ENCODE measurements at regions not wholly inside any gene's neighbourhood (a gene's known extent, or its start where the extent isn't known, plus 50 kb on each side); places are given as distances from the start of the nearest gene placed in this dataset.

DNA sequence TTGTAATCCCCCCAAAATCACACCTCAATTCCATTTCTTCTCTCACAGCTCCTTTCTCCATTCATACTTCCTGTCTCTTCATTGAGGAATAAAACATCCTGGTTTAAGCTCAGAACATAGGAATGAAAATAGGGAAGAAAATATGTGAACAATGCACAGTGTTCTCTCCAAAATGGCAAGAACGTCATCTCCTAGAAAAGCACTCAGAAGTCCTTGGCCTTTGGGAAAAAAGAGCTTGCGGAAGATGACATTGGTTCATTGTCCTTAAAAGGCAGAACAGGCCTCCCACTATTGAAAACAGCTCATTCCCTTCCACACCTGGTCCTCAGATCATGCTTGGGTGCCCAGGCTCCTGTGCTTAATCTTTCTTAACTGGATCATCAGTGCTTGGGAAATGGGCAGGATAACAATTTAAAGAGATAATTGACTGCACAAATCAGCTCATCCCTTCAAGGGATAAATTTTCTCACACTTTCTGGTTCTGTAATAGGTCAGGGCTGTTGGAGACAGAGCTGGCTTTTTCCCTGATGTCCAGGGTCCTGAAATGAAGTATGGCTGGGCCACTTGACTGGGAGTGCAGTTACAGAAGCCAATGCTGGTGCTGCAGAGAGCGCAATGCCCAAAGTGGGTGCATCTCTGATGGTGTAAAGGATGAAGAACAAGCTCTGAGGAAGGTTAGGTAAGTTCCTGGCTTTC, 69.2 kb downstream of the MARCHF4 start:
- Histone ChIP-seq H3K9ac (ENCODE audit: low read depth, low read length) (no peak overlapping the region), H3K27ac (ENCODE audit: low read length) (no peak overlapping the region), H3K4me3 (ENCODE audit: low read length) (no peak overlapping the region), H3K4me1 (ENCODE audit: insufficient read depth, low read length) (peaks cover 13% of the 10 kb centered on the region; the same call in 1 of the 2 replicates), H3K9me3 (ENCODE audit: insufficient read depth, low read depth, low read length) (no peaks in the 10 kb centered on the region), H3K27me3 (ENCODE audit: insufficient read depth, low read length) (no peaks in the 10 kb centered on the region), H3K36me3 (ENCODE audit: insufficient read depth, low read depth, low read length) (no peaks in the 10 kb centered on the region)

DNA sequence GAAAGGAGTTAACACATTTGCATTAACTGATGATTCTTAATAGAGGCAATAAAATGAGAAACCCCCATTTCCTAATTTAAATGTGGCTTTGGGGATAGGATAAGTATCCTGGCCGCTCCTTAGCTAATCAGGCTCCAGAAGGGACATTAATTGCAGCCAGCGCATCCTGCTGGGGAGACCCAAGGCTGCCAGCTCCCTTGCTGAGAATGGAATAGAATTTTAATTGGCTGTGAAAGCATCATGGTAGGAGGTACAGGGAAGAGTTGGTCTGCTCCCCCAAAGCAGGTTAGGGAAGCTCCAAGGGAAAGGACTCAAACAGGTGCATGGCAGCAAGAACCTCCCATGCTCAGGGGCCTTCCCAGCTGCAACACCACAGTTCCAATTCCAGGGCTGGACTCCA, 71.4 kb downstream of the MARCHF4 start:
- Histone ChIP-seq H3K4me3 (ENCODE audit: low read length) (no peak overlapping the region), H3K27me3 (ENCODE audit: insufficient read depth, low read length) (no peaks in the 10 kb centered on the region), H3K9me3 (ENCODE audit: insufficient read depth, low read depth, low read length) (no peaks in the 10 kb centered on the region), H3K9ac (ENCODE audit: low read depth, low read length) (no peak overlapping the region), H3K4me1 (ENCODE audit: insufficient read depth, low read length) (peaks cover 8% of the 10 kb centered on the region; the same call in 1 of the 2 replicates), H3K36me3 (ENCODE audit: insufficient read depth, low read depth, low read length) (no peaks in the 10 kb centered on the region), H3K27ac (ENCODE audit: low read length) (no peak overlapping the region)

DNA sequence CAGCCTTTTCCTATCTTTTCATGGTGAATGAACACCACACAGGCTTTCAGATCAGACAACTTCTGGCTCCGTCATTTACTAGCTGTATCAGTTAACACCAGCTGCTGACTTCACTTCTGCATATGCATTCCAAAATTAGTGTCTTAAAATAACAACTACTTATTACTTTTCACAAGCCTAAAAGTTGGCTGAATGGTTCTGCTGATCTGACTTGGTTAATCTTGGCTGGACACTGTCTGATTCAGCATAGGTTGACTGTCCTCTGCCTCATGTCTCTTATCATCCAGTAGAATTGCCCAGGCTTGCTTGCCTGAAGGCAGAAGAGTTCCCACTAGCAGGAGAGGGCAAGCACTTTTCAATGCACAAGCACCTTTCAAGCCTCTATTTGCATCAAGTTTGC, 72.7 kb downstream of the MARCHF4 start:
- H3K27ac ChIP-seq (ENCODE audit: low read length) = no peak overlapping the region

DNA sequence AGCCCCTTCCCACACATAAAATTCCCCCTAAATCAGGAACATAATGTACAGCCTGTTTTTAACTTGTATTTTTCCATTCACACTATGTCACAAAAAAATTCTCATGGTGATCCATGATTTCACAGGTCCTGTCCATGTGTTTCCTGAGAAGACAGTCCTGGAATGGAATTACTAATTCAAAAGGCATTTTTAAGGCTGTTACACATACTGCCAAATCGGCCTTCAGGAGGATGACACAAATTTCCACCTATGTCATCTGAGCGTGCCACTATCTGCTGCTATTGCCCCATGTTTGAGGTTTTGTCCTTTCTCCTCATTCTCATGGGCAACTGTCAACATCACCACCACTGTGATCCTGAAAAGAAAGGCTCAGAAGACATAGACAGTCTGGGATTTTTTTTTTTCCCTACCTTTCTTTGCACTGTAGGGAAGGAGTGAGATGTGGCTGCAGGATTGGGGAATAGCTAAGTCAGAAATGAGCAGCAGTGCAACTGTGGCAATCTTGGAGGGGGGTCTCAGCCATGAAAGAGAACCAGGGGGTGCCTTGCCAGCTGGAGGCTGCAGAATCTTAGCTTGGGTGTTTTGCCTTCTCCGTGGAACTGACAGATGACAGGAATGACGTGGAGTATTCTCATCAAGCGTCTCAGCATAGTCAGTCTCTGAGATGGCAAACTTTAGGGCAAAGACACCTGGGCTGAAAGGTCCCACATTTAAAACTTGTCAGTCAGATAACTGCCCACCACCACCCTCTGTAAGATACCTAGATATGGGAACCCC, 73.4 kb downstream of the MARCHF4 start:
- no peak overlapping the region for H3K9ac ChIP-seq (ENCODE audit: low read depth, low read length)
- no peaks in the 10 kb centered on the region for H3K36me3 ChIP-seq (ENCODE audit: insufficient read depth, low read depth, low read length)
- no peaks in the 10 kb centered on the region for H3K27me3 ChIP-seq (ENCODE audit: insufficient read depth, low read length)
- no peak overlapping the region for H3K4me3 ChIP-seq (ENCODE audit: low read length)
- H3K4me1 ChIP-seq (ENCODE audit: insufficient read depth, low read length) = peaks cover 8% of the 10 kb centered on the region; the same call in 1 of the 2 replicates
- H3K9me3 ChIP-seq (ENCODE audit: insufficient read depth, low read depth, low read length) = no peaks in the 10 kb centered on the region
- H3K27ac ChIP-seq (ENCODE audit: low read length) = no peak overlapping the region

More for the DNA sequence above, 72.7 kb downstream of the MARCHF4 start:
- Histone ChIP-seq H3K4me3 (ENCODE audit: low read length) (no peak overlapping the region), H3K9me3 (ENCODE audit: insufficient read depth, low read depth, low read length) (no peaks in the 10 kb centered on the region), H3K27me3 (ENCODE audit: insufficient read depth, low read length) (no peaks in the 10 kb centered on the region), H3K36me3 (ENCODE audit: insufficient read depth, low read depth, low read length) (no peaks in the 10 kb centered on the region), H3K4me1 (ENCODE audit: insufficient read depth, low read length) (peaks cover 8% of the 10 kb centered on the region; the same call in 1 of the 2 replicates), H3K9ac (ENCODE audit: low read depth, low read length) (no peak overlapping the region)

DNA sequence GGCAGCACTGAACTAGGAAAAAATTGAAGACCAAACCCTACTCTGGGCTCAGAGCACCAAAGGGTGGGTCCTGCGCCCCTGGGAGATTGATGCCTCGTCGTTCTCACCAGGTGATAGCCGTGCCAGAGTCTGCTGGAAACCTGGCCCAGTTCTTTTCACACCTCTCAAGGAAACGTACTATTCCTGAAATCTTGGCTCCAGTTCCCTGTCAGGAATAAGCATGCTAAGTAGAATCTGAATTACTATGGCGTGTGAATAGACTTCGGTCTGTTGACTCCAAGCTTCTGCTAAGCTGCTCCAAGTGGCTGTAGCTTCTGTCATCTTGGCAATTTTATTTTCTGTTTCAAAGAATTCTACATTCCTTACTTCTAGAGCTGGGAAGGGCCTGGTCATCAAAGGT, 75.4 kb downstream of the MARCHF4 start:
- no peak overlapping the region for H3K4me3 ChIP-seq (ENCODE audit: low read length)
- H3K9me3 ChIP-seq (ENCODE audit: insufficient read depth, low read depth, low read length) = no peaks in the 10 kb centered on the region
- H3K36me3 ChIP-seq (ENCODE audit: insufficient read depth, low read depth, low read length) = no peaks in the 10 kb centered on the region
- H3K27me3 ChIP-seq (ENCODE audit: insufficient read depth, low read length) = no peaks in the 10 kb centered on the region
- H3K27ac ChIP-seq (ENCODE audit: low read length) = no peak overlapping the region
- no peak overlapping the region for H3K9ac ChIP-seq (ENCODE audit: low read depth, low read length)
- peaks cover 8% of the 10 kb centered on the region; the same call in 1 of the 2 replicates for H3K4me1 ChIP-seq (ENCODE audit: insufficient read depth, low read length)

DNA sequence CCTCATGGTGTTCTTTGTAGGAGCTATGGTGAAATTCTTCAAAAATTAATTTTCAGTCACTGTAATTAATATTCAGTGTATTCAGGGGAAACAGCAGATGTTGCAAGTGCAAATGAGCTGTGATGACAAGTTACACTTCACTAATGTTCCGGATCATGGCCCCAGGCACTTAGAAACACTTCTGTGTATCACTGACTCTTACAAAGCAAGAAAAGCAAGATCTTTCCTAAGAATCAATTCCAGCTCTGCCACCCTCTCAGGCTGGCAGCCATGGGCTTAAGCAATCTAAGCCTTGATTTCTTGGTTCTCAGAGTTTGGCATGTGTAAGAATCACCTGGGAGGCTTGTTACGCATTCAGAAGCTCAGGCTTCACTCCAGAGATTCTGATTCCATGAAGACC, 78.0 kb downstream of the MARCHF4 start:
- Histone ChIP-seq H3K36me3 (ENCODE audit: insufficient read depth, low read depth, low read length) (no peaks in the 10 kb centered on the region), H3K27ac (ENCODE audit: low read length) (no peak overlapping the region), H3K27me3 (ENCODE audit: insufficient read depth, low read length) (no peaks in the 10 kb centered on the region), H3K4me1 (ENCODE audit: insufficient read depth, low read length) (peaks cover 1% of the 10 kb centered on the region; the same call in 1 of the 2 replicates), H3K9me3 (ENCODE audit: insufficient read depth, low read depth, low read length) (no peaks in the 10 kb centered on the region), H3K9ac (ENCODE audit: low read depth, low read length) (no peak overlapping the region), H3K4me3 (ENCODE audit: low read length) (no peak overlapping the region)

DNA sequence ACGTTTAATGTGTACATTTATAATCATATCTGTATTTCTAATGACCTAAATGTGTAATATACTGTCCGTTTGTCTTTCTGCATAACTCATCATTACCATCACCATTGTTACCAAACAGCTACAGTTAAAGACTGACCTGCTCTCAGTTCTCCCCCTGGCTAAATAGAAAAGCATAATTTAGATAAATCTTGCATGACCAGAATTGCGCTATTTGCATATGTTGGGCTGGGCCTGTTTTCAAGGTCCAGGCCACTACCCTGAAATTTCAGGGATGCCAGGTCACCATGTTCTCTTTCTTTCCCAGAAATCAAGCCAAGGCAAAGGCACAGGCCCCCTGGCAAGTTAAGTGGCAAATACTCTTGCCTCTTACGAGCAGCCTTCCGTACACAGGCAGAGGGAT, 78.4 kb downstream of the MARCHF4 start:
- Histone ChIP-seq H3K9me3 (ENCODE audit: insufficient read depth, low read depth, low read length) (no peaks in the 10 kb centered on the region), H3K27me3 (ENCODE audit: insufficient read depth, low read length) (no peaks in the 10 kb centered on the region), H3K36me3 (ENCODE audit: insufficient read depth, low read depth, low read length) (no peaks in the 10 kb centered on the region), H3K4me3 (ENCODE audit: low read length) (no peak overlapping the region), H3K9ac (ENCODE audit: low read depth, low read length) (no peak overlapping the region), H3K4me1 (ENCODE audit: insufficient read depth, low read length) (peaks cover 3% of the 10 kb centered on the region; the same call in 1 of the 2 replicates), H3K27ac (ENCODE audit: low read length) (no peak overlapping the region)

DNA sequence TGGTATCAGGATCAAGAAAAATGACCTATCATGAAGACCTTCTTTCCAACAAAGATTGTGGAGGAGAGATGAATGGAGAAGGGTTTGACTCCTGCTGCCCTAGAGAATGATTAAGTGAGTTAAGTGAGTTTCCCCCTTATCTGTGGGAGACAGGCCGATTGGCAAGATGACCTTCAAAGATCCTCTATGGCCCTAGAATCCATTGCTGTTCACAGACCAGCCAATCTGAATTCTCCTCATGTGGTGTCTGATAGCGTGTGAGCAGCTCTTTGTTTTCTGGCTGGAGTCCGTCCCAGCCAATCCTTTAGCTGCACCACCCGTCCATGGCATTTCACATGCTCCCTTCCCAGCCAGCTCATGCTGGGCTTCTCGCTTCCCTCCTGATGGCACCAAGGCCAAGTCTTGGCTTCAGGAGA, 79.4 kb downstream of the MARCHF4 start:
- H3K4me1 ChIP-seq (ENCODE audit: insufficient read depth, low read length) = peaks cover 3% of the 10 kb centered on the region; the same call in 1 of the 2 replicates
- H3K9ac ChIP-seq (ENCODE audit: low read depth, low read length) = no peak overlapping the region
- H3K9me3 ChIP-seq (ENCODE audit: insufficient read depth, low read depth, low read length) = no peaks in the 10 kb centered on the region
- H3K36me3 ChIP-seq (ENCODE audit: insufficient read depth, low read depth, low read length) = no peaks in the 10 kb centered on the region
- no peak overlapping the region for H3K27ac ChIP-seq (ENCODE audit: low read length)
- H3K4me3 ChIP-seq (ENCODE audit: low read length) = no peak overlapping the region
- H3K27me3 ChIP-seq (ENCODE audit: insufficient read depth, low read length) = no peaks in the 10 kb centered on the region

DNA sequence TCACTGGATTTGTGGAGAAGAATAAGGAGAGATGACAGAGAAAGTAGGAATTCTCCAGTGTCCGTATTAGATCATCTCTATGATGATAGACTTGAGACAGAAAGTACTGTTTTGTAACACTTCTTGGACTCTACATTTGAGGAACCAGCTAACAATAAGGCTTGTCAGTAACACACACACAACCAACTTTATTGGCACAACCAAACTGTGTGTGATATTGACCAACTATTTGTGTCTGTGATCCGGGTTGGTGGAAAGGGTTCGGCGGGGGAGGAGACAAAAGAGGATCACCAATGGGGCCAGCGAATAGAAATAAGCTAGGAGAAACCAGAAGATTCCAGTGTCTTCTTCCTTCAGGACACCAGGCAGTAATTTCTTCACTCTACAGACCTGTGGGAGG, 79.8 kb downstream of the MARCHF4 start:
- no peak overlapping the region for H3K9ac ChIP-seq (ENCODE audit: low read depth, low read length)
- no peaks in the 10 kb centered on the region for H3K36me3 ChIP-seq (ENCODE audit: insufficient read depth, low read depth, low read length)
- H3K9me3 ChIP-seq (ENCODE audit: insufficient read depth, low read depth, low read length) = no peaks in the 10 kb centered on the region
- no peaks in the 10 kb centered on the region for H3K27me3 ChIP-seq (ENCODE audit: insufficient read depth, low read length)
- H3K27ac ChIP-seq (ENCODE audit: low read length) = no peak overlapping the region
- H3K4me3 ChIP-seq (ENCODE audit: low read length) = no peak overlapping the region
- peaks cover 3% of the 10 kb centered on the region; the same call in 1 of the 2 replicates for H3K4me1 ChIP-seq (ENCODE audit: insufficient read depth, low read length)

DNA sequence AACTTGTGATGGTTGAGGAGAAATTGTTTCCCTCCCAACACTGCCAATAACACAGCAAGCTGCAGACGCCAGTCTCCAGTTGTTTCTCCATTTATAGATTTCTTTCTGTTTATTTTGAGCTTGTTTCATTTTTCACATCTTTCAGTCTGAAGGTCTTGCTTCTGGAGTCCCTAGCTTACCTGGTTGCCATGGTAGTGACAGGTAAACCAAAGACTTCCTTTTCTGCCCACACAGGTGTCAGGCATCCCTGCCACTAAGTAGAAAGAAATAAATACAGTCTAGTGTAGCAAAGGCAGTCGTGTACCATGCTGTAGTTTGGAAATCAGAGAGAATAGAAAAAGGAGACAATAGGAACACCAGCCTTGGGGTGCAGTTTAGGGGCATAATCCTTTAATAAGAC, 82.8 kb downstream of the MARCHF4 start:
- H3K36me3 ChIP-seq (ENCODE audit: insufficient read depth, low read depth, low read length) = no peaks in the 10 kb centered on the region
- no peaks in the 10 kb centered on the region for H3K9me3 ChIP-seq (ENCODE audit: insufficient read depth, low read depth, low read length)
- no peak overlapping the region for H3K27ac ChIP-seq (ENCODE audit: low read length)
- no peak overlapping the region for H3K9ac ChIP-seq (ENCODE audit: low read depth, low read length)
- no peak overlapping the region for H3K4me3 ChIP-seq (ENCODE audit: low read length)
- H3K27me3 ChIP-seq (ENCODE audit: insufficient read depth, low read length) = no peaks in the 10 kb centered on the region
- H3K4me1 ChIP-seq (ENCODE audit: insufficient read depth, low read length) = peaks cover 16% of the 10 kb centered on the region

DNA sequence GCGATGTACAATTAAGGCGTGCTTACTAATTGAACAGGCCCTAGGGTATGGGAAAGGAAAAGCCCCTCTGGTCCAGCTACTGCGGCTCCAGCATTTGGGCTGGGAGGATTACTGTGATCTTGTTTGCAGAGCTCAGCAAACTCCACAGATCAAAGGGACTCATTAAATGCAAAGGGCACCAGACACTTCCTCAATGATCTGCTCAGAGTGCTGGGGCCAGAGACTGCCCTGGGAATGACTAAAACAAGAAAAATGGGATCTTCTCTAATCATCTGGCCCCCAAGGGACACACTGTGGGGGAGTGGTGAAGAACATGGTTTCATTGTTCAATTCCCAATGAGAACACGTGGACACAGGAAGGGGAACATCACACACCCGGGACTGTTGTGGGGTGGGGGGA, 85.0 kb downstream of the MARCHF4 start:
- Histone ChIP-seq H3K9me3 (ENCODE audit: insufficient read depth, low read depth, low read length) (no peaks in the 10 kb centered on the region), H3K4me1 (ENCODE audit: insufficient read depth, low read length) (peaks cover 28% of the 10 kb centered on the region), H3K36me3 (ENCODE audit: insufficient read depth, low read depth, low read length) (no peaks in the 10 kb centered on the region), H3K4me3 (ENCODE audit: low read length) (no peak overlapping the region), H3K27me3 (ENCODE audit: insufficient read depth, low read length) (no peaks in the 10 kb centered on the region), H3K27ac (ENCODE audit: low read length) (no peak overlapping the region), H3K9ac (ENCODE audit: low read depth, low read length) (no peak overlapping the region)
